OCI-LY7 (cell line): ENCODE measurements at regions not wholly inside any gene's neighbourhood (a gene's known extent, or its start where the extent isn't known, plus 50 kb on each side); places are given as distances from the start of the nearest gene placed in this dataset.

ENCODE experiments used
- EZH2phosphoT487 ChIP-seq: fragments of 200-600 bp; sonication (generic); IDR thresholded peaks from 2 replicates; pipeline ENCODE4 v1.6.1; 2018; ENCODE audit warnings: low read depth, borderline replicate concordance, mild to moderate bottlenecking, mixed run types, antibody characterized with exemption, low read length, moderate library complexity, mixed read lengths
- TF ChIP-seq, protein P1 (sequence below): fragments of 200-600 bp; sonication (generic); conservative IDR thresholded peaks from 2 replicates; pipeline ENCODE4 v1.5.1; 2014; ENCODE audit warnings: mild to moderate bottlenecking, antibody characterized with exemption, low read length, moderate library complexity, mixed read lengths

DNA sequence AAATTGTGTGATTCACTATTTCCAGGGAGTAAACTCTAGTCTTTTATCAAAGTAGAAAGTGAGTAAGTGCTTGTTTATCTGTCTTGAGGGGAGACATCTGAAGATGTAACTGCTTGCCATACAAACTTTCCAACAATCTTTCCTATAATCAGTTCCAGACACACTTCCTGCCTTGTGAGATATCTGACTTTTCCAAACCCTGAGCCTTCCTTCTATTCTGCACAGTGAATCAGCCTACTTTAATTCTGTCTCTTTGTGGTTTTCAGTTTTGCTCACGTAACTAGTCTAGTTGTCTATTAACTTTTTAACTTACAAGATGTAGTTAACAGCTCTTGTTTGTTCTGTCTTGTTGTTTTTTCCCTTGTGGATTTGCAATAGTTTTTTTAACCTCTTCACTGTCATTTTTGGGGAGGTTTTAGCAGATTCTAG is 947.8 kb downstream of the C4orf33 start:
- TF ChIP-seq, protein P1, sequence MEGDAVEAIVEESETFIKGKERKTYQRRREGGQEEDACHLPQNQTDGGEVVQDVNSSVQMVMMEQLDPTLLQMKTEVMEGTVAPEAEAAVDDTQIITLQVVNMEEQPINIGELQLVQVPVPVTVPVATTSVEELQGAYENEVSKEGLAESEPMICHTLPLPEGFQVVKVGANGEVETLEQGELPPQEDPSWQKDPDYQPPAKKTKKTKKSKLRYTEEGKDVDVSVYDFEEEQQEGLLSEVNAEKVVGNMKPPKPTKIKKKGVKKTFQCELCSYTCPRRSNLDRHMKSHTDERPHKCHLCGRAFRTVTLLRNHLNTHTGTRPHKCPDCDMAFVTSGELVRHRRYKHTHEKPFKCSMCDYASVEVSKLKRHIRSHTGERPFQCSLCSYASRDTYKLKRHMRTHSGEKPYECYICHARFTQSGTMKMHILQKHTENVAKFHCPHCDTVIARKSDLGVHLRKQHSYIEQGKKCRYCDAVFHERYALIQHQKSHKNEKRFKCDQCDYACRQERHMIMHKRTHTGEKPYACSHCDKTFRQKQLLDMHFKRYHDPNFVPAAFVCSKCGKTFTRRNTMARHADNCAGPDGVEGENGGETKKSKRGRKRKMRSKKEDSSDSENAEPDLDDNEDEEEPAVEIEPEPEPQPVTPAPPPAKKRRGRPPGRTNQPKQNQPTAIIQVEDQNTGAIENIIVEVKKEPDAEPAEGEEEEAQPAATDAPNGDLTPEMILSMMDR, result no peak
- TF ChIP-seq EZH2phosphoT487, result no peak
